ENCODE measurements at regions not wholly inside any gene's neighbourhood (a gene's known extent, or its start where the extent isn't known, plus 50 kb on each side); places are given as distances from the start of the nearest gene placed in this dataset.

GRCh38 chr9:117494401-117495090 is 79.7 kb upstream of the ASTN2 start:
- TF ChIP-seq ASH2L (IDR thresholded peaks at IDR 0.05; ENCODE audit: low read length) (no peak), RNF2 (IDR thresholded peaks at IDR 0.05; ENCODE audit: borderline replicate concordance, low read depth, low read length, missing control alignments, poor library complexity, severe bottlenecking) (no peak), MAX (IDR thresholded peaks at IDR 0.05) (no peak), CREB1 (IDR thresholded peaks at IDR 0.05) (no peak), SUZ12 (IDR thresholded peaks at IDR 0.05; ENCODE audit: low read length) (no peak), KDM5A (IDR thresholded peaks at IDR 0.05; ENCODE audit: low read length) (no peak)
- no peak for FAIRE-seq
- Histone ChIP-seq H3K4me1 (replicated peaks in 1 of 4; ENCODE audit: control insufficient read depth in 3 of 4, insufficient read depth in 4 of 4, low read length in 3 of 4) (no peaks in the 10 kb centered on the region), H3K27me3 (replicated peaks in 1 of 4; ENCODE audit: control insufficient read depth in 3 of 4, extremely low read depth in 1 of 4, insufficient read depth in 3 of 4, low read length in 3 of 4) (no peaks in the 10 kb centered on the region), H3K56ac (replicated peaks; ENCODE audit: insufficient read length, low read depth, low read length) (no peak overlapping the region), H3K36me3 (ENCODE audit: control insufficient read depth in 2 of 4, insufficient read depth in 4 of 4, low read length in 3 of 4) (no peaks in the 10 kb centered on the region), H3K9me3 (ENCODE audit: insufficient read depth in 2 of 2, low read depth in 1 of 2, low read length in 1 of 2) (no peaks in the 10 kb centered on the region), H3K4me3 (ENCODE audit: extremely low read depth in 1 of 4, insufficient read depth in 2 of 4, low read depth in 3 of 4, low read length in 4 of 4) (no peak overlapping the region), H3K14ac (ENCODE audit: insufficient read length) (no peak overlapping the region), H3K18ac (ENCODE audit: extremely low read depth, low read length) (no peak overlapping the region), H4K20me1 (replicated peaks in 1 of 2; ENCODE audit: control insufficient read depth in 1 of 2, insufficient read depth in 2 of 2, low read length in 2 of 2) (no peaks in the 10 kb centered on the region), H3K23ac (ENCODE audit: insufficient read length) (no peak overlapping the region), H2AK5ac (ENCODE audit: low read depth, low read length) (no peak overlapping the region), H2BK5ac (ENCODE audit: low read depth, low read length) (no peak overlapping the region), H3K9ac (replicated peaks in 1 of 4; ENCODE audit: extremely low read depth in 1 of 4, low read depth in 3 of 4, low read length in 3 of 4) (no peak overlapping the region), H3K79me2 (ENCODE audit: control insufficient read depth in 1 of 2, insufficient read depth in 2 of 2, low read length in 2 of 2) (no peaks in the 10 kb centered on the region), H4K91ac (replicated peaks; ENCODE audit: insufficient read length, low read length) (no peak overlapping the region), H4K5ac (ENCODE audit: insufficient read length, low read depth, low read length) (no peak overlapping the region), H2AFZ (ENCODE audit: low read length) (no peak overlapping the region), H2BK120ac (replicated peaks; ENCODE audit: low read depth, low read length) (no peak overlapping the region), H2BK15ac (ENCODE audit: low read length) (no peak overlapping the region), H3K27ac (ENCODE audit: low read depth, low read length) (no peak overlapping the region), H4K8ac (ENCODE audit: extremely low read depth, insufficient read depth, low read length) (no peak overlapping the region), H3K79me1 (ENCODE audit: low read depth, low read length) (no peaks in the 10 kb centered on the region), H3K4me2 (ENCODE audit: insufficient read depth in 1 of 2, low read depth in 2 of 2, low read length in 2 of 2) (no peak overlapping the region), H3K4ac (replicated peaks; ENCODE audit: insufficient read length, low read depth, low read length) (no peak overlapping the region), H2BK12ac (ENCODE audit: low read depth, low read length) (no peak overlapping the region), H2BK20ac (ENCODE audit: low read length) (no peak overlapping the region), H3K23me2 (ENCODE audit: low read depth, low read length) (no peaks in the 10 kb centered on the region)
- no peak for DNase-seq (ENCODE audit: low read depth in 1 of 2, low spot score in 2 of 2)
- ChIA-PET POLR2A (ENCODE audit: partially characterized antibody) (no interaction called here), CTCF (ENCODE audit: partially characterized antibody) (interaction anchor here (0.9 to 1.4 kb wide), 3 partner anchors 9 to 62 kb away, joined by 4 to 6 read pairs (median 6); no protein-coding TSS in a partner anchor)
- 60% methylated on average over 3 of the region's 3 CpGs; no CpG with 5 or more reads in 1 of the 2 experiments for WGBS, 2 experiments (ENCODE audit: extremely low coverage in 1 of 2, insufficient coverage in 1 of 2, insufficient read length in 1 of 2, insufficient replicate concordance in 2 of 2, low coverage in 1 of 2, low lambda C conversion rate in 2 of 2, missing lambda C conversion rate in 1 of 2)
